ENCODE measurements at regions not wholly inside any gene's neighbourhood (a gene's known extent, or its start where the extent isn't known, plus 50 kb on each side); places are given as distances from the start of the nearest gene placed in this dataset.

GRCh38 chr20:51092338-51092737 lies 69.4 kb upstream of the KCNG1 start:
- DNase-seq = no peak

- DNase-seq = no peak
Observed at GRCh38 chr20:51091406-51092195, 68.7 kb upstream of the KCNG1 start.

GRCh38 chr20:51089840-51090239 lies 66.9 kb upstream of the KCNG1 start:
- no peak for DNase-seq

- no peak for DNase-seq
Observed at GRCh38 chr20:51089272-51089781, 66.4 kb upstream of the KCNG1 start.

- DNase-seq = no peak
Observed at GRCh38 chr20:51087266-51087665, 64.4 kb upstream of the KCNG1 start.

GRCh38 chr20:51085769-51086168 lies 62.9 kb upstream of the KCNG1 start:
- no peak for DNase-seq

- no peak for DNase-seq
Observed at GRCh38 chr20:51084593-51085377, 61.9 kb upstream of the KCNG1 start.

GRCh38 chr20:51083447-51083846 lies 60.5 kb upstream of the KCNG1 start:
- DNase-seq = no peak

GRCh38 chr20:51082988-51083387 lies 60.1 kb upstream of the KCNG1 start:
- DNase-seq = no peak

- no peak for DNase-seq
Observed at GRCh38 chr20:51080516-51080915, 57.6 kb upstream of the KCNG1 start.

GRCh38 chr20:51079488-51079887 lies 56.6 kb upstream of the KCNG1 start:
- no peak for DNase-seq

GRCh38 chr20:51077686-51078060 lies 54.8 kb upstream of the KCNG1 start:
- DNase-seq = no peak

GRCh38 chr20:51076786-51077685 lies 54.1 kb upstream of the KCNG1 start:
- no peak for DNase-seq

GRCh38 chr20:51074062-51074461 lies 51.2 kb upstream of the KCNG1 start:
- DNase-seq = no peak
